Small intestine (tissue), 7 donors: ENCODE measurements at regions not wholly inside any gene's neighbourhood (a gene's known extent, or its start where the extent isn't known, plus 50 kb on each side); places are given as distances from the start of the nearest gene placed in this dataset.

Experiments
- DNase-seq, 2 donors: peaks; one replicate each; pipeline versions ENCODE4 v3.0.0 to v3.0.0-alpha.2; 2013
- FAIRE-seq: peaks from 2 replicates; lab custom pipeline; 2012; peaks lifted over from hg19 to GRCh38; lab: Jason Lieb, UNC
- H3K27ac ChIP-seq, 3 donors: one replicate each; pipeline ENCODE4 v1.5.1; 2013; ENCODE audit warnings: low read length in 2 of 3, mild to moderate bottlenecking in 2 of 3, control low read depth in 1 of 3, inconsistent platforms in 1 of 3, low read depth in 1 of 3, moderate library complexity in 1 of 3
- H3K27me3 ChIP-seq, 3 donors: one replicate each; pipeline ENCODE4 v1.6.1; 2013; ENCODE audit warnings: low read length in 3 of 3, inconsistent platforms in 1 of 3; ENCODE audit not compliant: control insufficient read depth in 3 of 3, insufficient read depth in 3 of 3
- H3K36me3 ChIP-seq, 3 donors: one replicate each; pipeline ENCODE4 v1.6.1; 2013; ENCODE audit warnings: low read length in 3 of 3, inconsistent platforms in 1 of 3, low read depth in 1 of 3, mild to moderate bottlenecking in 1 of 3, moderate library complexity in 1 of 3; ENCODE audit not compliant: control insufficient read depth in 3 of 3, insufficient read depth in 2 of 3
- H3K4me1 ChIP-seq, 3 donors: one replicate each; pipeline ENCODE4 v1.6.1; 2013; ENCODE audit warnings: low read length in 2 of 3, inconsistent platforms in 1 of 3, low read depth in 1 of 3, mild to moderate bottlenecking in 1 of 3, moderate library complexity in 1 of 3; ENCODE audit not compliant: control insufficient read depth in 3 of 3, insufficient read depth in 2 of 3
- H3K4me3 ChIP-seq, 3 donors: one replicate each; pipeline ENCODE4 v1.5.1; 2013; ENCODE audit warnings: low read length in 3 of 3, control low read depth in 1 of 3, inconsistent platforms in 1 of 3, low read depth in 1 of 3, mild to moderate bottlenecking in 1 of 3, moderate library complexity in 1 of 3
- H3K9me3 ChIP-seq, 2 donors: one replicate each; pipeline ENCODE4 v1.6.1; 2013; ENCODE audit warnings: low read depth in 1 of 2, low read length in 1 of 2; ENCODE audit not compliant: control insufficient read depth in 2 of 2, insufficient read depth in 1 of 2
- WGBS, 3 donors: extraction: QIAGEN DNeasy Blood & Tissue Kit; methylation state at CpG; one replicate each; pipeline ENCODE4 v1.1.7; 2013; 5-methylcytosine and 5-hydroxymethylcytosine counted together
- donor health status: healthy with polysubstance abuse.
- donor health status: control.
- donor health status: control.
- donor health status: Bipolar disorder and iron deficiency.
- donor health status: healthy.

DNA sequence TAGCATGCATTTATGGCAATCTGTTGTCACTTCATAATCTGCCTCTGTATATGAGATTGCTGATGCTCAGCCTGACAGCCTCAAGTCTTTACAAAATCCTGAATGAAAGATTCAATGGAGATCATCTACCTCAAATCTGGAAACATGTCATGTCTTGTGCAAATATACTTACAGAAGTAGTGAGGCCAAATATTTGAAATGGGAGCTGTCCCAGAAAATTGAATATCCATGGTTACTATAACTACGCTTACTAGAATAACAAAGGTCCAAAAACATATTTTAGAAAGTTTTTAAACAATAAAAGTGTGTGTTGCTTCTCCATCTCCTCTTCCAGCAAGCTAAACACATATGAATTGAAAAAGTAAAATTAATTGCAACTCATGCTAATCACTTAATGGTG, 133.2 kb upstream of the DPH6 start:
- no peak overlapping the region for H3K4me3 ChIP-seq
- 77 to 90% (median 84%) methylated on average over 1 of the region's 1 CpG for WGBS, 3 donors
- no peaks in the 10 kb centered on the region for H3K4me1 ChIP-seq
- no peaks in the 10 kb centered on the region for H3K9me3 ChIP-seq
- FAIRE-seq (no peak), DNase-seq (no peak)
- H3K27ac ChIP-seq: no peak overlapping the region
- no peaks in the 10 kb centered on the region for H3K36me3 ChIP-seq
- no peaks in the 10 kb centered on the region for H3K27me3 ChIP-seq

DNA sequence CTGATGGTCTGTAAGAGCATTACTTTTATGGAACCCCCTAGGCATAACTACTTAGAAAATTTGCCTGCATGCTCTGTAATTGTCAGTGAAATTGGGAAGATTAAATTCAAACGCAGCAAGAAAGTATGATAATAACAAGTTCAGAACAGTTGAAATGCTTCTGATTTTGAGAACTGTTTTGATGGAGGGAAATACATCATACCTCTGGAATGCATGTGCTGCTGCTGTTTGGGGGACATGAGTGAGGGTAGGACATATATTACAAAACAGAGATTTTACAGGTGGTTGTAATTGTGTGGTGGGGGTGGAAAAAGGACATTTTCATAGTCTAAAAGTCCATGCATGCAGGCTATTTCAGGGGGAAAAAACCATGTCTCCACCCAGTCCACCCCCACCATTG, 135.0 kb upstream of the DPH6 start:
- H3K4me3 ChIP-seq: no peak overlapping the region

DNA sequence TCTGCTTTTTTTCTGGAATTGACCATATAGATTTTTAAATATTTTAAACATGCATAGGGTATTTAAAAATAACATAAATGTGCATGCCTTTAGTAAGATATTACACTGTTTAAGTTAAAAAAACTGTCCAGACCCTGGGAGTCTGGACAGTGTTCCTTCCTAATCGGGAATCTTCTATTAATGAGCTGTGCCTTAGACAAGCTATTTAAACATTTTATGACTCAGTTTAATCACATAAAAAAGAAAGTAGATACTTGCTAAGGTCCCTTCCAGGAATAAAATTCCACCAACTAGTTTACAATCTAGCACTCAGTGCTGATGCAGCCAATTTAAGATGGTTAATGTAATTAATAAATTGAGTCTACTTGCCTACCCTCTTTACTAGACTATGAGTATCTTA, 140.4 kb upstream of the DPH6 start:
- DNase-seq: no peak
- H3K27me3 ChIP-seq: no peaks in the 10 kb centered on the region
- FAIRE-seq: no peak
- 50 to 67% (median 57%) methylated on average over 1 of the region's 1 CpG for WGBS, 3 donors
- H3K36me3 ChIP-seq: no peaks in the 10 kb centered on the region
- H3K27ac ChIP-seq: no peak overlapping the region
- H3K4me1 ChIP-seq: peaks cover 0 to 9% (median 0%) of the 10 kb centered on the region in 3 donors
- H3K9me3 ChIP-seq: no peaks in the 10 kb centered on the region
- H3K4me3 ChIP-seq: no peak overlapping the region

More for the DNA sequence above, 135.0 kb upstream of the DPH6 start:
- no peak for DNase-seq
- no peaks in the 10 kb centered on the region for H3K27me3 ChIP-seq
- WGBS, 3 donors: 61 to 97% (median 78%) methylated on average over 1 of the region's 1 CpG
- H3K27ac ChIP-seq: no peak overlapping the region
- H3K4me1 ChIP-seq: peaks cover 0 to 8% (median 0%) of the 10 kb centered on the region in 3 donors
- no peak for FAIRE-seq
- H3K36me3 ChIP-seq: no peaks in the 10 kb centered on the region
- H3K9me3 ChIP-seq: no peaks in the 10 kb centered on the region

DNA sequence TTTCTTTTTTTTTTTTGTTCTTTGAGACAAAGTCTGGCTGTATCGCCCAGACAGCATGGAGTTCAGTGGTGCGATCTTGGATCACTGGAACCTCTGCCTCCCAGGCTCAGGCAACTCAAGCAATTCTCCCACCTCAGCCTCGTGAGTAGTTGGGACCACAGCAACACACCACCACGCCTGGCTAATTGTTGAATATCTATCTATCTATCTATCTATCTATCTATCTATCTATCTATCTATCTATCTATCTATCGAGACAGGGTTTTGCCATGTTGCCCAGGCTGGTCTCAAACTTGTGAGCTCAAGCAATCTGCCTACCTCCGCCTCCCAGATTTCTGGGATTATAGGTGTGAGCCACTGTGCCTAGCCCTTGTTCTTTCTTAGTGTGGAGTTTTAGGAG, 143.3 kb upstream of the DPH6 start:
- DNase-seq: no peak
- no peaks in the 10 kb centered on the region for H3K36me3 ChIP-seq

DNA sequence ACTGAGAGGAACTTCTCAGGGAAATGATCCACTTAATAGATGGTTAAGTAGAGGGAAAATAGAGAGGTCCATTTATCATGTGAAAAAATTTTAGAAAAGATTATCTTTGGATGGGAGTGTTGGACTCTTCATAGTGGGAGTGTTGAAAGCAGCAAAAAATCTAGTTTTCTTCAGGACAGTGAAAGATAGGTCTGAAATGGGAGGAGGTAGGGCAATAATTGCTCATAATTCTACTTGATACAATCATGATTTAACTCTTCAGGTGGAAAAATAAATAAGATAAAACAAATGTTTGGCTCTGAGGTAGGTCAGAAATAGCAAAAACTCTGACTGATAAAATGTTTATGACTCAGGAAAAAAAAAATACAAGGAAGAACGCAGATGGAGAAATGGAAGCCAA, 144.1 kb upstream of the DPH6 start:
- H3K27ac ChIP-seq: no peak overlapping the region
- H3K27me3 ChIP-seq: no peaks in the 10 kb centered on the region
- no peaks in the 10 kb centered on the region for H3K36me3 ChIP-seq
- 24 to 45% (median 30%) methylated on average over 1 of the region's 1 CpG for WGBS, 3 donors
- peaks cover 0 to 22% (median 4%) of the 10 kb centered on the region in 3 donors for H3K4me1 ChIP-seq
- FAIRE-seq (no peak), DNase-seq (no peak)
- no peaks in the 10 kb centered on the region for H3K9me3 ChIP-seq
- H3K4me3 ChIP-seq: no peak overlapping the region

More for the DNA sequence above, 143.3 kb upstream of the DPH6 start:
- Histone ChIP-seq H3K4me1 (peaks cover 0 to 16% (median 4%) of the 10 kb centered on the region in 3 donors), H3K27me3 (no peaks in the 10 kb centered on the region), H3K4me3 (no peak overlapping the region), H3K27ac (no peak overlapping the region), H3K9me3 (no peaks in the 10 kb centered on the region)
- no peak for FAIRE-seq
- 89 to 98% (median 92%) methylated on average over 6 of the region's 6 CpGs for WGBS, 3 donors

DNA sequence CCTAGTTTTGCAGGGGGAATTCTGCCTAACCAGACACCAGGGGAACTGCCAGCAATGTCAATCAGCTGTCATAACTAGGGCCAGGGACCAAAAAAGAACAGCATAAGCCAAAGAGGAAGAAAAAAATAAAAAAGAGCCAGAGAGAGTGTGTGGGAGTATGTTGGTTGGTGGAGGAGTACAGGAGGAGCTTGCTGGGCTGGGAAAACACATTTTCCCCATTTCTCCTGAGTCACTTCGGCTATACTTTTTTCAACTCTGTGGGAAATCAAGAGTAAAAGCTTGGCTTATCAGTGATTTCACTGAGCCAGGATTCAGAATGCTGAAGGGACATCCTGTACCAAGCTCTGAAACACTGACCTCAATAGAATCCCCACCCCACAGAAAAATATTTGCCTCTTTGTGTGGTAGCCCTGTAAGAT, 144.7 kb upstream of the DPH6 start:
- H3K4me3 ChIP-seq: no peak overlapping the region
- 47 to 88% (median 75%) methylated on average over 1 of the region's 1 CpG for WGBS, 3 donors
- peaks cover 0 to 17% (median 4%) of the 10 kb centered on the region in 3 donors for H3K4me1 ChIP-seq
- no peak overlapping the region for H3K27ac ChIP-seq
- H3K9me3 ChIP-seq: no peaks in the 10 kb centered on the region
- H3K27me3 ChIP-seq: no peaks in the 10 kb centered on the region
- H3K36me3 ChIP-seq: no peaks in the 10 kb centered on the region
- FAIRE-seq: no peak
- no peak for DNase-seq

DNA sequence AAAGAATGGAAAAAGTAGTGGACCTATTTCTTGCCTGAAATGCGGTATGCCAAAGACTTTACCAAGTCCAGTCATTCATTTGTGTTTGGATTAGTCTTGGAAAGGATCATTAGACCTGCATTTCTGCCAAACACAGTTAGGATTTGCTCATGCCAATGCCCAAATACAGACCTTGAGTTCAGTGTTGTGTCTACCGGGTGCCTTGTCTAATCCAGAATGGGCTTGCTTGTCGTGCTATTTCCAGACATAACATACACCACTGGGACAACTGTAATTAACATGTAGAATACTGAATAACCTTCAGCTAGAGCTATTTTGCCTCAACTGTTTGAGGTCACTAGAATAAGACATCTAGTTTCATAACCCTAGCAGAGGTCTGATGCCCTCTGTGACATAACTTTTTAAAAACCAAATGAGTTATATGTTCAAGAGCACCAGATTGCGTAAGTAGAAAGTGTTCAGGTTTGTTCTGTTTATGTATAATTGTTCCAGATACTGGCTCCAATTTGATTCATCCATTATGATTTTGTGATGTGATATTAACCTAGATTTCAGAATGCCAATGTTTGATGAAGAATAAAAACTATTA, 145.3 kb upstream of the DPH6 start:
- DNase-seq (no peak), FAIRE-seq (no peak)
- H3K9me3 ChIP-seq: no peaks in the 10 kb centered on the region
- no peak overlapping the region for H3K27ac ChIP-seq
- H3K4me3 ChIP-seq: no peak overlapping the region
- 87 to 91% (median 90%) methylated on average over 4 of the region's 4 CpGs for WGBS, 3 donors
- H3K36me3 ChIP-seq: no peaks in the 10 kb centered on the region
- H3K4me1 ChIP-seq: peaks cover 0 to 13% (median 4%) of the 10 kb centered on the region in 3 donors
- no peaks in the 10 kb centered on the region for H3K27me3 ChIP-seq

DNA sequence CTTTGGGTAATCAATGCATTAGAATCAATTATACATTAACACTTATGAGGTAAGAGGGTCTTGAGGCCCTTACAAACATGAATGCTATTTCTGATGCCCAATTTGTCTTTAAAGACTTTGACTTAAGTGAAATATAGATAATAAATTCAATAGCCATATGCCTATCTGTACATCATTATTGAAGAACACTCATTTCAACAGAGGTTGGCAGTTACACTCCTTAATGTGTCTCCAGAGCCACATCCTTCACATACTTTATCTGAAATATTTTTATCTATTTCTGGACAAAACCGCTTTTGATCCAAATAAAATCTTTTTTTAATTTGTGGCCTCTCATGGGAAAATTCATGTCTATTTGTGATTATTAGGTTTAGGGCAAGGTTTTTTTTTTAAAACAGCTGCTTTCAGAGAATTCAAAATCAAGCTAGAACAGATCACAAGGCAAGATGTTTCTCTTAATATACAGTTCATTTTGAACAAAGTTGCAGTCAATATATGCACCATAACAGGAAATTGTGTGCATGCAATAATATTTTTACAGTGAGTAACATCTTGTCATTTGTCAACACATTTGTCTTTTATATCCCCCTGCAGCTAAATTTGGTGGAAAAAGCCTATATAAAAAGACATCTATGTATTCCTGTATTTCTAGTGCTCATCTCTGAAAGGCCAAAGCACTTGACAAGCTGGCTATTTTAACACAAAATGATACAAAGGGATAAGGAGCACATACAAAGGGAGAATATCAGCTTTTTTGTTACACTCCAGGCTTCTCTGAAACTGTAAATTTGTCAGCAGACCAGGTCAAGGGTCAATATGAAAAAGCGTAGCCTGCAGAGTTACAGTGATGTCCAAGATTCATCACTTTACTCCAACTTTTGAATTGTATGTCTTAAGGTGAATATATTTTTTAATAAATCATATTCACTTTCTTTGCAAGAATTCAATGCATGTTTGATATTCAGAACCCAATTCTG, 146.2 kb upstream of the DPH6 start:
- no peak for FAIRE-seq

More for the DNA sequence above, 146.2 kb upstream of the DPH6 start:
- no peak overlapping the region for H3K27ac ChIP-seq
- 77 to 87% (median 85%) methylated on average over 2 of the region's 2 CpGs for WGBS, 3 donors
- H3K4me1 ChIP-seq: peaks cover 0 to 18% (median 4%) of the 10 kb centered on the region in 3 donors
- no peaks in the 10 kb centered on the region for H3K27me3 ChIP-seq
- H3K4me3 ChIP-seq: no peak overlapping the region
- no peak for DNase-seq
- no peaks in the 10 kb centered on the region for H3K36me3 ChIP-seq
- H3K9me3 ChIP-seq: no peaks in the 10 kb centered on the region
